B cell (primary cell): ENCODE measurements at regions not wholly inside any gene's neighbourhood (a gene's known extent, or its start where the extent isn't known, plus 50 kb on each side); places are given as distances from the start of the nearest gene placed in this dataset.

ENCODE experiments used
- ATAC-seq: fragments of 200-7000 bp; cut with Tn5 transposase; one replicate; pipeline ENCODE4 v1.10.0; 2021; ENCODE audit warnings: low read depth, mild to moderate bottlenecking, moderate number of reproducible peaks, moderate library complexity
- CTCF ChIA-PET: fragments of 350-600 bp; sonication (Branson Sonifier 250); formaldehyde crosslinking; loops from one replicate; lab custom pipeline; 2021; ENCODE audit warnings: antibody characterized with exemption, inconsistent platforms; lab: Charles Lee
- POLR2A ChIA-PET: fragments of 350-600 bp; sonication (Branson Sonifier 250); formaldehyde crosslinking; loops from one replicate; lab custom pipeline; 2021; ENCODE audit warnings: antibody characterized with exemption; lab: Charles Lee
- DNase-seq: peaks from one replicate; pipeline ENCODE4 v3.0.0; 2013
- H2AFZ ChIP-seq: 2 replicates; pipeline ENCODE4 v1.6.1; 2012; ENCODE audit warnings: mild to moderate bottlenecking, low read depth, low read length; ENCODE audit not compliant: insufficient read depth, poor library complexity, severe bottlenecking
- H3K27ac ChIP-seq, 2 donors: 1 replicate in 1 of 2; 2 replicates in 1 of 2; pipeline ENCODE4 v1.5.1; 2012 to 2013; ENCODE audit warnings: low read length in 2 of 2, mild to moderate bottlenecking in 2 of 2, moderate library complexity in 1 of 2
- H3K27me3 ChIP-seq, 4 experiments: fragments of 200-600 bp in 1 of 4; sonication (generic) in 1 of 4; replicated peaks in 1 of 4; 1 replicate in 2 of 4; 2 replicates in 2 of 4; pipeline versions ENCODE4 v1.6.1 to v1.7.0; 2013 to 2016; ENCODE audit warnings: low read length in 3 of 4, mild to moderate bottlenecking in 2 of 4, mixed read lengths in 1 of 4, moderate library complexity in 1 of 4; ENCODE audit not compliant: insufficient read depth in 4 of 4, control insufficient read depth in 3 of 4; ENCODE audit errors: control extremely low read depth in 1 of 4
- H3K36me3 ChIP-seq, 2 experiments: replicated peaks in 1 of 2; 1 replicate in 1 of 2; 2 replicates in 1 of 2; pipeline versions ENCODE4 v1.6.1 to v1.7.1; 2013; ENCODE audit warnings: low read length in 1 of 2; ENCODE audit not compliant: insufficient read depth in 2 of 2, control insufficient read depth in 1 of 2; ENCODE audit errors: control extremely low read depth in 1 of 2, extremely low read depth in 1 of 2
- H3K4me1 ChIP-seq, 2 donors: fragments of 200-600 bp in 1 of 2; sonication (generic) in 1 of 2; 1 replicate in 1 of 2; 2 replicates in 1 of 2; pipeline versions ENCODE4 v1.5.1 to v1.6.1; 2013 to 2017; ENCODE audit warnings: low read length in 2 of 2; ENCODE audit not compliant: control insufficient read depth in 2 of 2, insufficient read depth in 2 of 2
- H3K4me2 ChIP-seq: replicated peaks from 2 replicates; pipeline ENCODE3; 2012; ENCODE audit warnings: mild to moderate bottlenecking, low read depth, low read length; ENCODE audit not compliant: poor library complexity, severe bottlenecking
- H3K4me3 ChIP-seq, 5 experiments: fragments of 200-600 bp in 1 of 5; sonication (generic) in 1 of 5; 1 replicate in 3 of 5; 2 replicates in 2 of 5; pipeline versions ENCODE4 v1.5.1 to v1.7.0; 2011 to 2016; ENCODE audit warnings: low read length in 4 of 5, mild to moderate bottlenecking in 4 of 5, low read depth in 2 of 5, control low read depth in 1 of 5, moderate library complexity in 1 of 5; ENCODE audit not compliant: insufficient read depth in 1 of 5; ENCODE audit errors: control extremely low read depth in 1 of 5, extremely low read depth in 1 of 5
- H3K79me2 ChIP-seq: fragments of 200-600 bp; sonication (generic); one replicate; pipeline ENCODE4 v1.6.0; 2016; ENCODE audit warnings: low read length; ENCODE audit not compliant: control insufficient read depth, insufficient read depth
- H3K9ac ChIP-seq: fragments of 200-600 bp; sonication (generic); 2 replicates; pipeline ENCODE4 v1.6.1; 2017; ENCODE audit warnings: mild to moderate bottlenecking, low read length, moderate library complexity
- H3K9me3 ChIP-seq, 3 donors: one replicate each; pipeline versions ENCODE4 v1.6.1 to v1.7.1; 2013; ENCODE audit warnings: low read length in 2 of 3; ENCODE audit not compliant: control insufficient read depth in 2 of 3, insufficient read depth in 1 of 3; ENCODE audit errors: control extremely low read depth in 1 of 3
- H4K20me1 ChIP-seq: 2 replicates; pipeline ENCODE4 v1.6.0; 2012; ENCODE audit warnings: mild to moderate bottlenecking, low read length; ENCODE audit not compliant: insufficient read depth, control insufficient read depth, poor library complexity, severe bottlenecking
- H3K27ac Mint-ChIP-seq: one replicate; pipeline ENCODE4 v1.8.0; 2021; ENCODE audit warnings: mixed read lengths
- H3K27me3 Mint-ChIP-seq: one replicate; pipeline ENCODE4 v1.8.0; 2021; ENCODE audit warnings: mixed read lengths
- H3K4me1 Mint-ChIP-seq: one replicate; pipeline ENCODE4 v1.8.0; 2021; ENCODE audit warnings: mixed read lengths
- H3K4me3 Mint-ChIP-seq: one replicate; pipeline ENCODE4 v1.8.0; 2021; ENCODE audit warnings: mixed read lengths
- H3K9me3 Mint-ChIP-seq: one replicate; pipeline ENCODE4 v1.8.0; 2022; ENCODE audit warnings: mixed read lengths; ENCODE audit not compliant: insufficient read depth
- EZH2 ChIP-seq: IDR thresholded peaks from 2 replicates; pipeline ENCODE4 v1.6.1; 2012; ENCODE audit warnings: borderline replicate concordance, low read depth, mild to moderate bottlenecking, moderate library complexity, low read length; ENCODE audit not compliant: insufficient read depth, poor library complexity, severe bottlenecking
- WGBS: methylation state at CpG from one replicate; pipeline ENCODE4 v1.1.5; 2013; ENCODE audit warnings: missing lambda C conversion rate; ENCODE audit not compliant: insufficient coverage; 5-methylcytosine and 5-hydroxymethylcytosine counted together
- intact Hi-C: fragments of 100-400 bp; cut with micrococcal nuclease; formaldehyde crosslinking; loops from one replicate; pipeline ENCODE4 v1.10.0; 2022
- TF ChIP-seq, protein P1 (sequence below): fragments of 200-600 bp; IDR thresholded peaks from one replicate; pipeline ENCODE4 v1.8.0; 2022; ENCODE audit warnings: antibody characterized with exemption, mild to moderate bottlenecking

DNA sequence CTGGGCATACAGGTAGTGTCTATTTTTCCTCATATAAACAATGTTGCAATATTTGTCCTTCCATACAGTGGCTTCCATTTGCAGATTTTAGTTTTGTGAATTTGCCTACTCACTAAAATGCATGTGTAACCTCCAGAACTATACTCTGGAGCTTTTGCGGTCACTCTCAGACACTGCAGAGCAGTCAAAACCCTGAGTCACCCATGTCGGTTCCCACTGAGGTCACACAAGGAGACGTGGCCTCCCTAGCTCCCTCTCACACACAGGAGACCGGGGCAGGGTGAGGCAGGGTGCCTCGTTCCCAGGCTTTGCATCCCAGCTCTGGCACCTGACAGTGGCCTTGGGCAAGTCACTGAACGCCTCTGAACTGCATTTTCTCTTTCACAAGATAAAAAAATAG, 55.5 kb upstream of the ZNF354A start:
- CTCF ChIA-PET, result no interaction called here
- Histone ChIP-seq H3K4me3 (no peak overlapping the region), H3K36me3 (no peaks in the 10 kb centered on the region), H3K79me2 (no peaks in the 10 kb centered on the region), H3K9me3 (peaks cover 0 to 9% (median 0%) of the 10 kb centered on the region in 3 donors), H2AFZ (no peak overlapping the region), H4K20me1 (no peaks in the 10 kb centered on the region), H3K4me1 (no peaks in the 10 kb centered on the region), H3K27me3 (no peaks in the 10 kb centered on the region), H3K4me2 (no peak overlapping the region), H3K27ac (no peak overlapping the region), H3K9ac (no peak overlapping the region)
- Mint-ChIP-seq H3K9me3 (no peaks in the 10 kb centered on the region), H3K4me1 (no peaks in the 10 kb centered on the region), H3K27ac (no peak overlapping the region), H3K27me3 (peaks cover 8% of the 10 kb centered on the region), H3K4me3 (no peak overlapping the region)
- intact Hi-C loops, result no loop called here
- DNase-seq (no peak), ATAC-seq (no peak)
- POLR2A ChIA-PET, result no interaction called here
- 73% methylated on average over 5 of the region's 6 CpGs for WGBS
- no peak for TF ChIP-seq EZH2
- TF ChIP-seq, protein P1, sequence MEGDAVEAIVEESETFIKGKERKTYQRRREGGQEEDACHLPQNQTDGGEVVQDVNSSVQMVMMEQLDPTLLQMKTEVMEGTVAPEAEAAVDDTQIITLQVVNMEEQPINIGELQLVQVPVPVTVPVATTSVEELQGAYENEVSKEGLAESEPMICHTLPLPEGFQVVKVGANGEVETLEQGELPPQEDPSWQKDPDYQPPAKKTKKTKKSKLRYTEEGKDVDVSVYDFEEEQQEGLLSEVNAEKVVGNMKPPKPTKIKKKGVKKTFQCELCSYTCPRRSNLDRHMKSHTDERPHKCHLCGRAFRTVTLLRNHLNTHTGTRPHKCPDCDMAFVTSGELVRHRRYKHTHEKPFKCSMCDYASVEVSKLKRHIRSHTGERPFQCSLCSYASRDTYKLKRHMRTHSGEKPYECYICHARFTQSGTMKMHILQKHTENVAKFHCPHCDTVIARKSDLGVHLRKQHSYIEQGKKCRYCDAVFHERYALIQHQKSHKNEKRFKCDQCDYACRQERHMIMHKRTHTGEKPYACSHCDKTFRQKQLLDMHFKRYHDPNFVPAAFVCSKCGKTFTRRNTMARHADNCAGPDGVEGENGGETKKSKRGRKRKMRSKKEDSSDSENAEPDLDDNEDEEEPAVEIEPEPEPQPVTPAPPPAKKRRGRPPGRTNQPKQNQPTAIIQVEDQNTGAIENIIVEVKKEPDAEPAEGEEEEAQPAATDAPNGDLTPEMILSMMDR, result no peak

DNA sequence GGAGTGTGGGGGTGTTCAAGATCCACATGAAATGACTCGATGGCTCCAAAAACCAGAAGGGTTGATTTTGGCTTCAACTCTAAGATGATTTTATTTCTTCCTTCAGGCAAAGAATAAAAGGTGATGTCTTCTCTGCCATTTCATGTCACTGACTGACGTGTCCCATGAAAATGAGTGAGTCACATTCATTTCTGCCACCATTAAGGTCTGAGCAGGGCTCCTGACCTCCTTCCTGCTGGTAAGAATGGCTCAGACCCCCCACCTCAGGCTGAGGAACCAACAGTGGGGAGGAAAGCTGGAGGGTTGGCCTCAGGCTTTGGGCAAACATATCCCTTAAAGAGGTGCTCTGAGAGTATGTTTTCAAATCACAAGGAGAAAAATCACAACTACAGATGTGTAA, 53.9 kb upstream of the ZNF354A start:
- H3K27me3 Mint-ChIP-seq, result peaks cover 9% of the 10 kb centered on the region
- no peak overlapping the region for H3K9ac ChIP-seq
- H3K27me3 ChIP-seq, result no peaks in the 10 kb centered on the region
- no peak overlapping the region for H3K27ac Mint-ChIP-seq
- H3K4me3 ChIP-seq, result no peak overlapping the region
- H3K79me2 ChIP-seq, result no peaks in the 10 kb centered on the region
- no peak for ATAC-seq
- H2AFZ ChIP-seq, result no peak overlapping the region
- TF ChIP-seq, protein P1, result no peak
- no peak for TF ChIP-seq EZH2
- H3K4me1 ChIP-seq, result no peaks in the 10 kb centered on the region
- H3K27ac ChIP-seq, result no peak overlapping the region
- POLR2A ChIA-PET, result no interaction called here
- no peaks in the 10 kb centered on the region for H3K9me3 Mint-ChIP-seq
- CTCF ChIA-PET, result no interaction called here
- no peak for DNase-seq
- no peaks in the 10 kb centered on the region for H4K20me1 ChIP-seq
- no peaks in the 10 kb centered on the region for H3K4me1 Mint-ChIP-seq
- H3K4me3 Mint-ChIP-seq, result no peak overlapping the region
- no peaks in the 10 kb centered on the region for H3K36me3 ChIP-seq
- no peak overlapping the region for H3K4me2 ChIP-seq
- H3K9me3 ChIP-seq, result peaks cover 0 to 9% (median 0%) of the 10 kb centered on the region in 3 donors
- intact Hi-C loops, result no loop called here
- WGBS, result no CpG with 5 or more reads among the region's 2 CpGs
